Fibroblast of skin of left quadriceps (primary cell): ENCODE measurements at regions not wholly inside any gene's neighbourhood (a gene's known extent, or its start where the extent isn't known, plus 50 kb on each side); places are given as distances from the start of the nearest gene placed in this dataset.

Source experiments
- DNase-seq, 2 experiments: peaks; one replicate each; pipeline ENCODE4 v3.0.0-alpha.2; 2013; ENCODE audit warnings: low read depth in 2 of 2

GRCh38 chrX:124518885-124519284, 172.5 kb downstream of the SH2D1A start:
- peak in 1 of 2 experiments; percentile 27 for DNase-seq

- no peak for DNase-seq
These were observed 178.5 kb downstream of the SH2D1A start for GRCh38 chrX:124524852-124525251.

- no peak for DNase-seq
These were observed 183.4 kb downstream of the SH2D1A start for GRCh38 chrX:124529786-124530185.

- DNase-seq = no peak
These were observed 184.4 kb downstream of the SH2D1A start for GRCh38 chrX:124530803-124531202.

- DNase-seq = no peak
These were observed 188.2 kb downstream of the SH2D1A start for GRCh38 chrX:124534536-124534935.

- DNase-seq = no peak
These were observed 194.1 kb downstream of the SH2D1A start for GRCh38 chrX:124540474-124540873.

GRCh38 chrX:124548571-124548970, 202.2 kb downstream of the SH2D1A start:
- no peak for DNase-seq

GRCh38 chrX:124555036-124555595, 208.8 kb downstream of the SH2D1A start:
- peak; percentile 88 to 89 for DNase-seq

GRCh38 chrX:124557976-124558375, 211.6 kb downstream of the SH2D1A start:
- no peak for DNase-seq

GRCh38 chrX:124573468-124573867, 227.1 kb downstream of the SH2D1A start:
- peak; percentile 68 to 70 for DNase-seq

GRCh38 chrX:124592744-124593143, 246.4 kb downstream of the SH2D1A start:
- no peak for DNase-seq

GRCh38 chrX:124594017-124594651, 247.8 kb downstream of the SH2D1A start:
- DNase-seq = peak in 1 of 2 experiments; percentile 3

GRCh38 chrX:124605511-124605910, 259.1 kb downstream of the SH2D1A start:
- DNase-seq = peak in 1 of 2 experiments; percentile 8

GRCh38 chrX:124606724-124607123, 260.4 kb downstream of the SH2D1A start:
- no peak for DNase-seq

- no peak for DNase-seq
These were observed 273.3 kb downstream of the SH2D1A start for GRCh38 chrX:124619710-124620109.

- DNase-seq = no peak
These were observed 288.0 kb downstream of the SH2D1A start for GRCh38 chrX:124634363-124634762.

GRCh38 chrX:124641737-124642491, 295.6 kb downstream of the SH2D1A start:
- no peak for DNase-seq

GRCh38 chrX:124646403-124646802, 300.0 kb downstream of the SH2D1A start:
- no peak for DNase-seq

GRCh38 chrX:124651031-124651430, 304.7 kb downstream of the SH2D1A start:
- DNase-seq = no peak

- DNase-seq = no peak
These were observed 319.4 kb downstream of the SH2D1A start for GRCh38 chrX:124665621-124666400.

GRCh38 chrX:124679199-124679598, 332.8 kb downstream of the SH2D1A start:
- DNase-seq = no peak

- no peak for DNase-seq
These were observed 333.9 kb downstream of the SH2D1A start for GRCh38 chrX:124680287-124680686.
